NB4 (cell line): ENCODE measurements at regions not wholly inside any gene's neighbourhood (a gene's known extent, or its start where the extent isn't known, plus 50 kb on each side); places are given as distances from the start of the nearest gene placed in this dataset.

ENCODE experiments used
- CTCF ChIP-seq: IDR thresholded peaks from one replicate; pipeline ENCODE4 v1.5.1; 2012; ENCODE audit warnings: low read depth, low read length
- MAX ChIP-seq: IDR thresholded peaks from 2 replicates; pipeline ENCODE4 v1.6.1; 2011; ENCODE audit warnings: low read depth, low read length
- MYC ChIP-seq: IDR thresholded peaks from 2 replicates; pipeline ENCODE4 v1.6.1; 2011; ENCODE audit warnings: low read depth, low read length
- POLR2A ChIP-seq: IDR thresholded peaks from 2 replicates; pipeline ENCODE4 v1.6.1; 2011; ENCODE audit warnings: mild to moderate bottlenecking; ENCODE audit not compliant: insufficient read length; ENCODE audit errors: extremely low read depth

GRCh38 chr1:81252471-81253151, 548.1 kb upstream of the ADGRL2 start:
- TF ChIP-seq CTCF (no peak), POLR2A (no peak), MYC (no peak), MAX (no peak)
